ENCODE measurements at regions not wholly inside any gene's neighbourhood (a gene's known extent, or its start where the extent isn't known, plus 50 kb on each side); places are given as distances from the start of the nearest gene placed in this dataset.

- peaks cover 2% of the 10 kb centered on the region for H3K9me3 Mint-ChIP-seq
- DNase-seq: no peak
- H3K27me3 Mint-ChIP-seq: no peaks in the 10 kb centered on the region
- H3K36me3 Mint-ChIP-seq (ENCODE audit: low read depth): no peaks in the 10 kb centered on the region
- CTCF ChIA-PET: no interaction called here
- H3K4me1 Mint-ChIP-seq: no peaks in the 10 kb centered on the region
- no peak overlapping the region for H3K27ac Mint-ChIP-seq
- POLR2A ChIA-PET: no interaction called here
- no peak overlapping the region for H3K4me3 Mint-ChIP-seq
Observed at GRCh38 chr4:176584031-176584606, 208.6 kb downstream of the VEGFC start.

- H3K4me1 Mint-ChIP-seq: no peaks in the 10 kb centered on the region
- no peaks in the 10 kb centered on the region for H3K27me3 Mint-ChIP-seq
- H3K27ac Mint-ChIP-seq: no peak overlapping the region
- H3K36me3 Mint-ChIP-seq (ENCODE audit: low read depth): no peaks in the 10 kb centered on the region
- POLR2A ChIA-PET: no interaction called here
- peaks cover 2% of the 10 kb centered on the region for H3K9me3 Mint-ChIP-seq
- no peak overlapping the region for H3K4me3 Mint-ChIP-seq
- CTCF ChIA-PET: no interaction called here
- DNase-seq: no peak
Observed at GRCh38 chr4:176587920-176588319, 204.8 kb downstream of the VEGFC start.

- H3K4me3 Mint-ChIP-seq: no peak overlapping the region
- no peaks in the 10 kb centered on the region for H3K36me3 Mint-ChIP-seq (ENCODE audit: low read depth)
- no peak overlapping the region for H3K27ac Mint-ChIP-seq
- ChIA-PET CTCF (no interaction called here), POLR2A (no interaction called here)
- no peaks in the 10 kb centered on the region for H3K27me3 Mint-ChIP-seq
- no peaks in the 10 kb centered on the region for H3K4me1 Mint-ChIP-seq
- H3K9me3 Mint-ChIP-seq: peaks cover 2% of the 10 kb centered on the region
- no peak for DNase-seq
Observed at GRCh38 chr4:176588436-176588835, 204.3 kb downstream of the VEGFC start.

- H3K4me1 Mint-ChIP-seq: no peaks in the 10 kb centered on the region
- ChIA-PET POLR2A (no interaction called here), CTCF (no interaction called here)
- no peaks in the 10 kb centered on the region for H3K9me3 Mint-ChIP-seq
- no peaks in the 10 kb centered on the region for H3K36me3 Mint-ChIP-seq (ENCODE audit: low read depth)
- no peaks in the 10 kb centered on the region for H3K27me3 Mint-ChIP-seq
- DNase-seq: no peak
- no peak overlapping the region for H3K4me3 Mint-ChIP-seq
- H3K27ac Mint-ChIP-seq: no peak overlapping the region
Observed at GRCh38 chr4:176592976-176593670, 199.6 kb downstream of the VEGFC start.

DNA sequence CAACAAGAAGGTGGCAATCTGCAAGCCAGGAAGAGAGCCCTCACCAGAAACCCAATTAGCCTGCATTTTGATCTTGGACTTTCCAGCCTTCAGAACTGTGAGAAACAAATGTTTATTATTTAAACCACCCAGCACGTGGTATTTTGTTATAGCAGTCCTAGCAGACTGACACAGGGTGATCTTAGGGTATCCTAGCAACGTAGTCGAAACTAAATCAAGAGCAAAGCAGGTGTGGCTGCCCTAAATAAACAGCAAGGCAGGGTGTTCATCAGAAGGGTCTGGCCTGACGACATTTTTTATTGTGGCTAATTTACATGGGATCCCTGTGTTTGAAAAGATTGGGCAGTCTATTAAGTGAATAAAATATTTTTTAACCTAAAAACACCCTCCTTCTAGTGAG is 198.8 kb downstream of the VEGFC start:
- no peaks in the 10 kb centered on the region for H3K9me3 Mint-ChIP-seq
- H3K27ac Mint-ChIP-seq: no peak overlapping the region
- ChIA-PET POLR2A (no interaction called here), CTCF (no interaction called here)
- DNase-seq: no peak
- H3K4me3 Mint-ChIP-seq: no peak overlapping the region
- no peaks in the 10 kb centered on the region for H3K27me3 Mint-ChIP-seq
- no peaks in the 10 kb centered on the region for H3K36me3 Mint-ChIP-seq (ENCODE audit: low read depth)
- H3K4me1 Mint-ChIP-seq: no peaks in the 10 kb centered on the region

- no peak overlapping the region for H3K27ac Mint-ChIP-seq
- no peak for DNase-seq
- no peaks in the 10 kb centered on the region for H3K4me1 Mint-ChIP-seq
- H3K27me3 Mint-ChIP-seq: no peaks in the 10 kb centered on the region
- no peaks in the 10 kb centered on the region for H3K9me3 Mint-ChIP-seq
- CTCF ChIA-PET: no interaction called here
- no peak overlapping the region for H3K4me3 Mint-ChIP-seq
- POLR2A ChIA-PET: no interaction called here
- no peaks in the 10 kb centered on the region for H3K36me3 Mint-ChIP-seq (ENCODE audit: low read depth)
Observed at GRCh38 chr4:176595257-176595656, 197.5 kb downstream of the VEGFC start.

DNA sequence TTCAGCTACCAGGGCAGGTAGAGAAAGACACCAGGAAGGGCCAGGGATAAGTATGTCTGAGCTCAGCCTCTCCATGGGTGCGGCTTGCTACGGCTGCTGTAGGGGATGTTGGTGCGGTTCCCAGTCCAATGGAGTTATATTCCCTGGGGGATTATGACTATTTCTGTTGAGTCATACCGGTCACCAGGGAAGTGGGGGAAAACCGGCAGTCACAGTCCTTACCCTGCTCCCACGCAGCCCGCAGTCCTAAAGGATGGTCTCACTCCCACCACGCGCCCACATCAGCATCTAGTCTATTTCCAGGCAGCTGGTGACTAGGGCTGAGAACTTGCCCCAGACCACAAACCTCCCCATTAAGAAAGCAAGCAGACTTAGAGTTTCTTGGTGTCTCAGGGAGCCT is 191.6 kb downstream of the VEGFC start:
- CTCF ChIA-PET: no interaction called here
- H3K9me3 Mint-ChIP-seq: no peaks in the 10 kb centered on the region
- H3K27ac Mint-ChIP-seq: no peak overlapping the region
- POLR2A ChIA-PET: no interaction called here
- no peaks in the 10 kb centered on the region for H3K27me3 Mint-ChIP-seq
- no peak for DNase-seq
- H3K4me3 Mint-ChIP-seq: no peak overlapping the region
- H3K36me3 Mint-ChIP-seq (ENCODE audit: low read depth): no peaks in the 10 kb centered on the region
- H3K4me1 Mint-ChIP-seq: no peaks in the 10 kb centered on the region

GRCh38 chr4:176607807-176608206 is 184.9 kb downstream of the VEGFC start:
- Mint-ChIP-seq H3K27ac (no peak overlapping the region), H3K4me3 (no peak overlapping the region), H3K4me1 (no peaks in the 10 kb centered on the region), H3K36me3 (ENCODE audit: low read depth) (no peaks in the 10 kb centered on the region), H3K27me3 (no peaks in the 10 kb centered on the region), H3K9me3 (no peaks in the 10 kb centered on the region)
- ChIA-PET CTCF (interaction anchor here (0.7 kb wide), 1 partner anchor 1146 kb away, joined by 6 read pairs; no protein-coding TSS in a partner anchor), POLR2A (no interaction called here)
- DNase-seq: no peak

- Mint-ChIP-seq H3K4me1 (no peaks in the 10 kb centered on the region), H3K27me3 (no peaks in the 10 kb centered on the region), H3K9me3 (no peaks in the 10 kb centered on the region), H3K36me3 (ENCODE audit: low read depth) (no peaks in the 10 kb centered on the region), H3K27ac (no peak overlapping the region), H3K4me3 (no peak overlapping the region)
- ChIA-PET CTCF (no interaction called here), POLR2A (no interaction called here)
- no peak for DNase-seq
Observed at GRCh38 chr4:176608346-176608745, 184.4 kb downstream of the VEGFC start.

DNA sequence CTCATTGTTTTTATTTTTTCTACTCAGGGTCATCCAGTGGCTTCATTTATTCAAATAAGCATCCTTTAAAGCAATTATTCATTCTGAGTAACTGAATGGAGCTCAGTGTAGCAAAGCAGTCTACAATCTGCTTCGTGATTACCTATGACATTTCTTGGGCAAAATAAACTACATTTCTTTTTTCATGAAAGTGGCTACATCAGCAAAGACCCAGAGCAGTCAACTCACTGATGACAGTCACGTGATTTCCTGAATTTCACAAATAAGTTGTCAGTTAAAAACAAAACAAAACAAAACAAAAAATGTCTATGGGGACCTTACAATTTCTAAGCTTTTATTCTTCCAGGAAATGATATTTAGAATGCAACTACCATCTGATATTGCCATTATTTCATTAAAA is 182.1 kb downstream of the VEGFC start:
- Mint-ChIP-seq H3K27me3 (no peaks in the 10 kb centered on the region), H3K36me3 (ENCODE audit: low read depth) (no peaks in the 10 kb centered on the region), H3K4me1 (no peaks in the 10 kb centered on the region), H3K27ac (no peak overlapping the region), H3K9me3 (no peaks in the 10 kb centered on the region), H3K4me3 (no peak overlapping the region)
- DNase-seq: no peak
- ChIA-PET CTCF (no interaction called here), POLR2A (no interaction called here)

DNA sequence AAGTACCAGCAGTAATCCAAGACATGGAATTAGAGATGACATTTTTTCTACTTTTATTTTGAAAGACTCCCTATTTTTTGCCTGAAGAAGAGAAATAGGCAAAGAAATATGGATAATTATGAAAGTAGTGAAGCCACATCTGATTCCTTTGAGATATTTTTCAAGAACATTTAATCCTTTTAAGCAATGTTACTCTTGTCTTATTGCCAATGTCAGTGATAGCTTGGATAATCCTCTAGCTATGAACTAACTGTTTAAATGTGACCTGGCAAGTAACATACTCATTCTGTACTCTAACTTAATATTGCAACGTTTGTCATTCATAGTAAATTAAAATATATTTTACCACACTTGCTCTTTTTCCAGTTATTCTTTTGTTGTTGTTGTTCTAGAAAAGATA is 181.3 kb downstream of the VEGFC start:
- ChIA-PET CTCF (no interaction called here), POLR2A (no interaction called here)
- no peaks in the 10 kb centered on the region for H3K9me3 Mint-ChIP-seq
- no peak overlapping the region for H3K4me3 Mint-ChIP-seq
- no peak overlapping the region for H3K27ac Mint-ChIP-seq
- no peaks in the 10 kb centered on the region for H3K36me3 Mint-ChIP-seq (ENCODE audit: low read depth)
- H3K4me1 Mint-ChIP-seq: no peaks in the 10 kb centered on the region
- no peak for DNase-seq
- H3K27me3 Mint-ChIP-seq: no peaks in the 10 kb centered on the region

- Mint-ChIP-seq H3K4me1 (no peaks in the 10 kb centered on the region), H3K9me3 (no peaks in the 10 kb centered on the region), H3K27me3 (no peaks in the 10 kb centered on the region), H3K27ac (no peak overlapping the region), H3K36me3 (ENCODE audit: low read depth) (no peaks in the 10 kb centered on the region), H3K4me3 (no peak overlapping the region)
- DNase-seq: no peak
- ChIA-PET CTCF (no interaction called here), POLR2A (no interaction called here)
Observed at GRCh38 chr4:176611951-176612350, 180.8 kb downstream of the VEGFC start.

- no peaks in the 10 kb centered on the region for H3K9me3 Mint-ChIP-seq
- no peaks in the 10 kb centered on the region for H3K36me3 Mint-ChIP-seq (ENCODE audit: low read depth)
- H3K4me3 Mint-ChIP-seq: no peak overlapping the region
- ChIA-PET POLR2A (no interaction called here), CTCF (no interaction called here)
- no peak overlapping the region for H3K27ac Mint-ChIP-seq
- H3K4me1 Mint-ChIP-seq: no peaks in the 10 kb centered on the region
- DNase-seq: no peak
- H3K27me3 Mint-ChIP-seq: no peaks in the 10 kb centered on the region
Observed at GRCh38 chr4:176614793-176615192, 177.9 kb downstream of the VEGFC start.

DNA sequence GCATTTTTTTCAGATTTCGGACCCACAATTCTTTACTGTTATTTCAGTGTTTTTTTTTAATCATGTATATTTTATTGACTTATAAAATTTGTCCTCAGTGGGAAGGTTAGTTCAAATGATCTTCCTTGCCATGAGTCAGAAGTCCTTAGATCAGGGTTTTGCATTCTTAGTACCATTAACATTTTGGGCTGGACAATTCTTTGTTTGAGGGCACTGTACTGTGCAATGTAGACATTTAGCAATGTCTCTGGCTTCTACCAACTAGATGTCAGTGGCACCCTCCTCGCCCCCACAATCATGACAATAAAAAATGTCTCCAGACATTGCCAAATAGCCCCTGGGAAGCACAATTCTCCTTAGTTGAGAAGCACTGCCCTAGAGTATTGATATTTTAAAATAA is 176.6 kb downstream of the VEGFC start:
- H3K9me3 Mint-ChIP-seq: no peaks in the 10 kb centered on the region
- no peaks in the 10 kb centered on the region for H3K27me3 Mint-ChIP-seq
- no peak overlapping the region for H3K4me3 Mint-ChIP-seq
- no peak for DNase-seq
- no peaks in the 10 kb centered on the region for H3K36me3 Mint-ChIP-seq (ENCODE audit: low read depth)
- ChIA-PET CTCF (no interaction called here), POLR2A (no interaction called here)
- no peak overlapping the region for H3K27ac Mint-ChIP-seq
- no peaks in the 10 kb centered on the region for H3K4me1 Mint-ChIP-seq
